Stimulated activated CD4-positive, alpha-beta T cell treated with anti-CD3 and anti-CD28 coated beads, Interleukin-12 subunit alpha, Interleukin-12 subunit beta, amount 100 ng/mL, for 4 hours (primary cell): ENCODE measurements at regions not wholly inside any gene's neighbourhood (a gene's known extent, or its start where the extent isn't known, plus 50 kb on each side); places are given as distances from the start of the nearest gene placed in this dataset.

Source experiments
- DNase-seq: peaks from one replicate; pipeline ENCODE4 v3.0.0-alpha.2; 2020

DNA sequence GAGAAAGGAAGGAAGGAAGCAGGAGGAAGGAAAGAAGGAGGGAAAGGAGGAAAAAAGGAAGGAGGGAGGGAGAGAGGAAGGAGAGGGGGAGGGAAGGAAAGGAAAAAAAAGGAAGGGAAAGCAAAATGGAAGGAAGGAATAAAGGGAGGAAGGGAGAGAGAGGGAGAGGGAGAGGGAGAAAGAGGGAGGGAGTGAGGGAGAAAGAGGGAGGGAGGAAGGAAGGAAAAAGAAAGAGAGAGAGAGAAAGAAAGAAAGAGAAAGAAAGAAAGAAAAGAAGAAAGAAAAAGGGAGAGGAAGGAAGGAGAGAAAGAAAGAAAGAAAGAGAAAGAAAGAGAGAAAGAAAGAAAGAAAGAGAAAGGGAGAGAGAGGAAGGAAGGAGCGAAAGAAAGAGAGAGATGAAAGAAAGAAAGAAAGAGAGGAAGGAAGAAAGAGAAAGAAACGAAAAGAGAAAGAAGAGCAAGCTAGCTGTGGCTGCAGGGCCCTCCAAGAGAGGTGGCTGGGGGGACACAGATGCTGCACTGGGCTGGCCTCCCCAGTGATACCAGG lies 472.4 kb upstream of the MGMT start:
- no peak for DNase-seq

GRCh38 chr10:128995676-128996075 lies 471.4 kb upstream of the MGMT start:
- no peak for DNase-seq

DNA sequence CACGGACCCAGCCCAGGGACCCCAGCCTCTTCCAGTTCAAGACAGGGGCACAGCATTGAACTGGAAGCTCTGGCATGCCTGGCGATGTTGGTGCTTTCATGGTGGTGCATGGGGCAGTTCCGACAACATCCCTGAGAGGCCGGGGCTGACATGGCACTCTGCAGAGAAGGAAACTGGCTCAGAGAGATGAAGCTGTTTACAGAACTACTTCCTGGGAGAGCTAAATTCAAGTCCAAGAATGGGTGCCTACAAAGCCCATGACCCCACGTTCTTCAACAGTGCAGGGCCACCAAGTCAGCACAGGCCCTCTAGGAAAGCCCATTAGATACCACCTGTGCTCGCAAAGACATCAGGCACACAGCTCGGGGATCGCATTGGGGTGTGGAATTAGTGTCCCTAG lies 470.9 kb upstream of the MGMT start:
- DNase-seq = no peak

DNA sequence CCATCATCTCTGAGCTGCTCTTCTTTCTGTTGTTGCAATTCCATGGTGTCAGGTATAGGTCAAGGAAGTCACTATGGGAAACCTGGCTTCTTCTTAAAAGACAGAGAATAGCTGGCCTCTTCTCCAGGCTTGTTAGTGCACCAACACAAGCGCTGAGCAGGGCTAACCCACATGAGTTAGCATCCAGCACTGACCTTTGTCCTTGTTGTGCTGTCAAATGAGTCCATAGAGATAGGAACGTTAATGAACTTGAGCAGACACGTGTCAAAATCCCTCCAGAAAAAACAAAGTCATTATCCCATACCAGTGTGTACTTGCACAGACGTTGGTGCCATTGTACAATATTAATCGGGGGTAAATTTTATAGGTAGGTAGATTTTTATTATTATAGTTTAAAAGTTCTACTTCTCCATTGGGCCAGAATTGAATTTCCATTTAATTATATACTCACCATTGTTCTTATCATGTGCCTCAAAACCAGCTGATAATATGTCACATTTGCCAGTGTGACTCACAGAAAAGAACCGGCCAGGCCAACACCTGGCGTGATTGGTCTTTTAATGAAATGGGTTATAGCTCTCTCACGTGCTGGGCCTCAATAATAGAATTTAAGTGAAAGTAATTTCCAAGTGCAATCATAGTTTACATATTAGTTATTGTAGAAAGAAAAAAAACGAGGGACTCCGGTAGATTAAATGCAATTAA lies 468.8 kb upstream of the MGMT start:
- no peak for DNase-seq

DNA sequence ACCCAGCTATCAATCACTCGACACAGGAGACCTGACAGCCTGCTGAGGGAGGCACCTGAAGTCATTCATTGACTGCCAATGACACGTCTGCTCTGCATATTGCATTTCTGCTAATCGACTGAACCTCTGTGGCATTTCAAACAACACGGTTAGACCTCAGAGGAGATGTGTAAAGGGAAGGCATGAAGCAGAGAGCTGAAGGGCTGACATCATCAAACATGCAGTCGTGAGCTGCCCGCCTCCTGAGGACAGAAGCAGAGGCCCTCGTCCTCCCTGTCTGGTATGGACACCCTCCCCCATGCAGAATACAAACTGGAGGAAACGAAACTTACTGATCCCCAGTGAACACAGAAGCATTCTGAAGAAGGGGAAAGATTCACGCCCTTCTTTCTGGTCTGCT lies 462.6 kb upstream of the MGMT start:
- DNase-seq = no peak

DNA sequence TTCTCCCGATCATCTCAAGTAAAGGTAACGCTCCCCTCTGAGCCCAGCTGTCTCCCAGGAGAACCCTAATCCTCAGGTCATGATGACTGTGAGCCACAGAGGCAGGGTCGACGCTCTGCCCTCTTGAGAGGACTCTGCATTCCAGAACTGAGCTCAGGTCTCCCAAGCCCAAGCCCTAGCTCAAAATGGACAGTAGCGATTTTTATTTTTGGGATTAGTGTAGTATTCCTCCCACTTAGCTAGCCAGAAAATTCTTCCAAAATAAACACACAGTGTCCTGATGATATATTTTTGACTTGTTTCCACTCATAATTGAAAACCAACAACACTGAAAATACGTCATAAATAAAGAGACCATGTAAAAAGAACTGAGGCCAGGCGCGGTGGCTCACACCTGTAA lies 462.0 kb upstream of the MGMT start:
- DNase-seq = no peak

GRCh38 chr10:129005804-129006203 lies 461.2 kb upstream of the MGMT start:
- no peak for DNase-seq

GRCh38 chr10:129018511-129018910 lies 448.5 kb upstream of the MGMT start:
- DNase-seq = no peak

- DNase-seq = no peak
Measured at GRCh38 chr10:129020651-129021330, 446.2 kb upstream of the MGMT start.

DNA sequence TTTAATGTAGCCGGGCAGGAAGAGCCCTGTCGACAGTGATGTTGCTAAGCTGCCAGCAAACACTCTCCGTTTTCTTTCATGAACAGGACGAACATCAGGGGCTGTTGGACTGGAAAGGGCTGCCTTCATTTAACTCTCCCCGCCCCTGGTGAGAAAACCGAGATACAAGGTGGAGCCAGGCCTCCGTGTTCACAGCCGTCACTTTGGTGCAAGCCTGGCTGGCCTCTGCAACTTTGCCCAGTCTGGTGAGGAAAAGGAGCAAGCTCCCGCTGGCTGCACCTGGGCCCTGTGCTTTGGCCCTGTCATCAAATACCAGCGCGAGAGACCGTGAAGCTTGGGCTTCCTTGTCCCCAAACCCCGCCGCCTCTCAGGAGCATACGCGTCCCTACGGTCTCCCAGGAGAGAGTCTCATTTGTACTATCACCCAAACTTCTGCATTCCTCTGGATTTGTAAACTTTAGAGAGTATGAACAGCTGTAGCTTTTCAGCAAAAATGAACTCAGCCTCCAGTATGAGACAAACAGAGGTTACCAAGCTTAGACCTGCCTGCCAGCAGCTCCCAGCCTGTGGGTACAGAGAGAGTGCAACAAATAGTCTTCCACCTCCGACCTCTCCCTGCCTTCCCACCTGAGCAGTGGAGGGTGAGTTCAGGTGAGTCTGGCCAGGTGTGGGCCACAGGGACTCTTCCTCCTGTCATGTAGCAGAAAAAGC lies 445.3 kb upstream of the MGMT start:
- DNase-seq = no peak

GRCh38 chr10:129023082-129023481 lies 444.0 kb upstream of the MGMT start:
- no peak for DNase-seq

- no peak for DNase-seq
Measured at GRCh38 chr10:129024046-129024445, 443.0 kb upstream of the MGMT start.

- DNase-seq = no peak
Measured at GRCh38 chr10:129025787-129026186, 441.3 kb upstream of the MGMT start.

GRCh38 chr10:129027906-129028305 lies 439.1 kb upstream of the MGMT start:
- DNase-seq = no peak

DNA sequence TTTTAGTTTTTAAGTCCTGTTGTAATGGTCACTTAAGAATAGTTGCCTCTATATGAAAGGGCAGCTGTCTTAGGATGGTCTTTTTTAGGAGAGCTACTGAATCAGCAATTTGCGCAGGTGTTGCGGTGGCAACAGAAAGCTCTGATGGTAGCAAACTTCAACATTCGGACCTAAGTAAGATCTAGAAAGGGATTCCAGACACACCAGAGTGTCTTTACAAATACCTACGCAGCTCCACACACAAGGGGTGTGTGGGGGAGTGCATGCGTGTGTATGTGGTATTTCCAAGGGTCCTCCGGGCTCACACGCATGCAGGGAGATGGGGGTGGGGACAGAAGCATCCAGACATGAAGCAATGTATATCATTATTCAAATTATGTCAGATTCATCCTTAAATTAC lies 438.6 kb upstream of the MGMT start:
- DNase-seq = no peak

DNA sequence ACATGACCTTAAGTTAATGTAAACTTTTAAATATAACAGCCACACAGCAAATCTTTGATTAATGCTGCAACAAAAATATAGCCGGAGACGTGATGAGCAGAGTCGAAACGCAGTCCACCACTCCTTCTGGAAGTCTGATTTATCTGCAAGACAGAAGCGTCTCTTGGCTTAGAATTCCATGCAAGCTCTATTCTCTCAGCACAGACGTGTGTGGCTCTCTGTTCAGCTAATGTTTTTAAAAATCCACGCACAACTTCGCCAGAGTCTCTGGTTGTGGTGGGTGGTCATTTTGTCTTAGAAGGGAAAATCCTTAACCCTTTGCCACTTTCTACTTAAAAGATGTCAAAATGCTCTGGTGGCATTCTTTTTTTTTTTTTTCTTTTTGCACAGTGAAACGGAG lies 438.0 kb upstream of the MGMT start:
- DNase-seq = no peak

- DNase-seq = no peak
Measured at GRCh38 chr10:129029851-129030602, 437.0 kb upstream of the MGMT start.

GRCh38 chr10:129030603-129030895 lies 436.5 kb upstream of the MGMT start:
- DNase-seq = no peak

DNA sequence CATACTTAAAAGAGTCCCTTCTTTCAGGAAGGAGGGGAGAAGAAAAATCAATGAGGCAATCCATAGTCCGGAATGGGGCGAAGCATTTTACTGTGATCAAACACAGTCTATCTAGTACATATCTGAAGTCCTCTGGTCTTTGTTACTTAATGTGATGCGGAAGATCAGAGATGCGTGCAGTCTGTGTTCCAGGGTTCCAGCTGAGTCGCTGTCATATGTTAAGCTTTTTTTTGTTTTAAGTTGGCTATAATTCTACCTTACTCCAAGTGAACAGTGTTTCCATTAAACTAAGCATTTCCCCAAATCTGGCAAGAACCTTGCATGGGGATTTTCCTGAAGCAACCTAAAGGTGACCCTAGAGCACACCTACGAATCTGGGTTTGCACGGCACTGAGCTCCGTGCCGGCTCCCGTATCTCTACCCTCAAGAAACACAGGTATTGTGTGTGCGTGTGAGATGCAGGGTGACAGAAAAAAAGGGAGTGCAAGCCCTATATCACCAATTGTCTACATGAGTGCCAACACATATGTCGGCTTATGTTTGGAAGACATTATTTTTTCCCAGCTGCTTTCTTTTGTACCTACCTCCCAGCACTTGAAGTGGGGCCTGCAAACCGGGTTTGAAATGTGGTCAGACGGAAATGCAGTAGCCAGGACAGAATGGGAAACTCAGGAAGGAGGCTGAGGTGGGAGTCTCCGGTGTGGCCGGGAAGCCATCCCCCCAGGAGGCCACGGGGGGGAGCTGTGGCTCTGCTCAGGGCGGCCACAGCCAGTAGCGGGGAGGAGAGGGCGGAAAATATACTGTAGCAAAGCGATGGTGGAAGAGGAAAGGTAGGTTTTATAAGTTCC lies 435.8 kb upstream of the MGMT start:
- peak; percentile 51 for DNase-seq

DNA sequence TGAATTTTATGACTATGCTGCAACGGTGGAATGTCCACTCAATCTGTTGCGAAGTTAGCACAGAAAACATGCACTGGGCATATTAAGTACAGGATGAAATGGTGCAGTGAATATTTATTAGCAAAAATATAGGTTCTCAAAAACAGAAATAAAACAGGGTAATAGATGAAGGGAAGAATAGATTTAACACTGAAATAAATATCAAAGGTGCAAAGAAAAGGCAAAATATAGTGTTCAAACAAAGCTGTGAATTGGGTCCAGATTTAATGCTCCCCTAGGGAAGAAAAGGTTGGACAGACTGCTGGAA lies 435.2 kb upstream of the MGMT start:
- DNase-seq = no peak

GRCh38 chr10:129032372-129033313 lies 434.4 kb upstream of the MGMT start:
- no peak for DNase-seq
